Fibroblast of lung (primary cell): ENCODE measurements at regions not wholly inside any gene's neighbourhood (a gene's known extent, or its start where the extent isn't known, plus 50 kb on each side); places are given as distances from the start of the nearest gene placed in this dataset.

Experiments
- EZH2 ChIP-seq: IDR thresholded peaks from 2 replicates; pipeline ENCODE4 v1.5.1; 2012; ENCODE audit warnings: low read length, control low read depth, mild to moderate bottlenecking; ENCODE audit errors: missing control alignments
- TF ChIP-seq, protein P1 (sequence below), 2 donors: IDR thresholded peaks in 1 of 2; conservative IDR thresholded peaks in 1 of 2; 1 replicate in 1 of 2; 2 replicates in 1 of 2; pipeline ENCODE4 v1.5.1; 2011 to 2012; ENCODE audit warnings: low read length in 2 of 2, control low read depth in 1 of 2, inconsistent platforms in 1 of 2, low read depth in 1 of 2, mild to moderate bottlenecking in 1 of 2

DNA sequence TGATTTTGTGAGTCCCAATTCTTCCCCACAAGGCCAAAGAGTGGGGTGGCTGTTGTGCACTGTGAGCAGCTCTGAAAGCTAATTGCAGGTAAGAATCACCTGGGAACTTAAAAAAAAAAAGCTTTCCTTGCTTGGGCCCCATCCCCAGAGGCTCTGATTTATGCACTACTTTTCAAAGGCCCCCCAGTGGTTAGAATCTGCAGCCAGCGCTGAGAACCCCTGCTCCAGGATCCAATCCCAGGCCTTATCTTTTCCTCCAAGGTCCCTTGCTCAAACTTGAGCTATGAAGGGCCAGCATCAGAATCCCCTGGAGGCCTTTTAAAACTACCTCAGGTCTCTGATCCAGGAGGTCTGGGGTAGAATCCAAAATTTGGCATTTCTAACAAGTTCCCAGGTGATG is 156.8 kb downstream of the UXS1 start:
- TF ChIP-seq, protein P1, sequence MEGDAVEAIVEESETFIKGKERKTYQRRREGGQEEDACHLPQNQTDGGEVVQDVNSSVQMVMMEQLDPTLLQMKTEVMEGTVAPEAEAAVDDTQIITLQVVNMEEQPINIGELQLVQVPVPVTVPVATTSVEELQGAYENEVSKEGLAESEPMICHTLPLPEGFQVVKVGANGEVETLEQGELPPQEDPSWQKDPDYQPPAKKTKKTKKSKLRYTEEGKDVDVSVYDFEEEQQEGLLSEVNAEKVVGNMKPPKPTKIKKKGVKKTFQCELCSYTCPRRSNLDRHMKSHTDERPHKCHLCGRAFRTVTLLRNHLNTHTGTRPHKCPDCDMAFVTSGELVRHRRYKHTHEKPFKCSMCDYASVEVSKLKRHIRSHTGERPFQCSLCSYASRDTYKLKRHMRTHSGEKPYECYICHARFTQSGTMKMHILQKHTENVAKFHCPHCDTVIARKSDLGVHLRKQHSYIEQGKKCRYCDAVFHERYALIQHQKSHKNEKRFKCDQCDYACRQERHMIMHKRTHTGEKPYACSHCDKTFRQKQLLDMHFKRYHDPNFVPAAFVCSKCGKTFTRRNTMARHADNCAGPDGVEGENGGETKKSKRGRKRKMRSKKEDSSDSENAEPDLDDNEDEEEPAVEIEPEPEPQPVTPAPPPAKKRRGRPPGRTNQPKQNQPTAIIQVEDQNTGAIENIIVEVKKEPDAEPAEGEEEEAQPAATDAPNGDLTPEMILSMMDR (conservative IDR thresholded peaks at IDR 0.05 in 1 of 2, IDR thresholded peaks at IDR 0.05 in 1 of 2; ENCODE audit: low read depth in 1 of 2, low read length in 2 of 2) = no peak
- no peak for TF ChIP-seq EZH2
